ENCODE measurements at regions not wholly inside any gene's neighbourhood (a gene's known extent, or its start where the extent isn't known, plus 50 kb on each side); places are given as distances from the start of the nearest gene placed in this dataset.
A peak's percentile ranks its signal among the peaks of the same experiment; 100 is the strongest.
"Not testable (repeated sequence)": the region's sequence is repeated elsewhere in the genome, so short reads cannot be mapped to it uniquely, and the experiment has no call there.

DNA sequence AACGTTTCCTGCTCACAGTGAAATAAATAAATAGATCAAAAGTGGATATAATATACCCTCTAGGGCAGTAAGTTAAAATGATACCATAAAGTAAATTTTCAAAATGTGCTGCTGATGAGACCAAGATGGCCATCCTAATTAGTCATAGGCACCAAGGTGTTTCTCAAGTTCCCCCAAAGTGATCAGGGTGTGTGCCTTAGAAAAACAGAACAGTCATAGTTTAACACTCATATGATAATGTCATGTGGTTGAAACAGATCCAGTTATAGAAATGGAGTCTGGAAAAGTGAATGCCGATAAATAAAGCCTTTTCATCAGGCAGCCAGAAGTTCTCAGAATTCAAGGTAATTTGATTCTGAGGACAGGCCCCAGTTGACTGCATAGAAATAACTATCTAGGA lies 161.5 kb upstream of the CDKN2B start:
- DNase-seq (ENCODE audit: low spot score): peak; percentile 12

DNA sequence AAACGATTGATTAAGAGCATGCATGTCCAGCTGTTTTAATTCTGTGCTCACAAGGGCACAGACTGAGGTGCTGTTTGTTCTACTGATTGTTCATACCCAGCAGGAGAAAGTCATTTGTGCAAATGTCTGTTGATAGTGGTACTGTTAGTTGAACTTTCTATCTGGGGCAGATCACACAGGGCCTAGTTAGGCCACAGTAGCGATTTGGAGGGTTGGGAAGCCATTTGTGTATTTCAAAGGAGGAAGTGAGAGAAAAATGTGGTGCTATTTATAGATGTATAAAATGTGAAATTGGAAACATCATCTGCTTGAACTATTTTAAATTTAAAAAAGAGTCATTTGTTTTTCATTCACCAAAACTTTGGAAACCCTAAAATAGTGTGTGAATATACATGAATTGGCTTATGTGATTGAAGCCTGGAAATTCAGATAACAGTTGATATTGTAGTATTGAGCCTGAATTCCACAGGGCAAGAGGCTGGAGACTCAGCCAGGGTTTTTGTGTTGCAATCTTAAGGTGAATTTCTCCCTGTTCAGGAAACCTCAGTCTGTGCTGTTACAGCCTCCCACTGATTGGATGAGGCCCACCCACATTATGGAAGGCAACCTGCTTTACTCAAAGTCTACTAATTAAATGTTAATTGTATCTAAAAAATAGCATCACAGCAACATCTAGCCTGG lies 162.0 kb upstream of the CDKN2B start:
- DNase-seq (ENCODE audit: low spot score): peak; percentile 56

DNA sequence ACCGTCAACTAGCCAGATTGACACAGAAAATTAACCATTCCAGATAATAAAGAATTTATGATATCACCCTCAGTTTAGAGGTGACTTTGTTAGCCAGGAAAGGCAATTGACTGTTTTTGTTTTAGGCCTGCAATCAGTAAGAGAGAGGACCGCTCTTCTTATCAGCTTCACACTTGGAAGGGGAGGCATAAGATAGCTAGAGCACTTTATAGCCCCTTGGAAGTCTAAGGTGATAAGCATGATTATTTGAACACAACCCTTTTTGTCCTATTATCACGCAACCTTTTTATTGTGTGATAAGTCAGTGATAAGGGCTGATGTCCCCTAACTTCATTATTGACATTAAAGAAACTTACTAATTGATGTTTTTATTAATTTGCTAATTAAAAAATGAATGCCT lies 162.6 kb upstream of the CDKN2B start:
- DNase-seq (ENCODE audit: low spot score): no peak

DNA sequence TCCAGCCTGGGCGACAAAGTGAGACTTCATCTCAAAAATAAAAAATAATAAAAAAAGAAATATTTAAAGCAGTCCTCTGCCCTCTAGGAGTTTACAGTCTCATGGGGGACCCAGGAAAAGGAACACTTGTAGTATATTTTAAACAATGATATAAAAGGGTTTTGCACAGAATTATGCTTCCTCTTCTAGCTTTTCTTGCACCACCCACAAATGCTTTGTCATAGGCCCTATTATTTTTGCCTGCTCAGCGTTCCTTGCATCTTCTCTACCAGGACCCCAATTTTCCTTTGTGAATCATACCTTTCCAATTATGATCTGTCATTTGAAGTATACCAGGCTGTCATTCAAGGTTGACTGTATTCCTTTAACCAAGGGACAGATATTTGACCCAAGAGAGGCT lies 164.8 kb upstream of the CDKN2B start:
- no peak for DNase-seq (ENCODE audit: low spot score)

GRCh38 chr9:22175972-22176545 lies 167.0 kb upstream of the CDKN2B start:
- DNase-seq (ENCODE audit: low spot score): no peak

- not testable (repeated sequence) for DNase-seq (ENCODE audit: low spot score)
Measured at GRCh38 chr9:22181021-22181420, 171.9 kb upstream of the CDKN2B start.

DNA sequence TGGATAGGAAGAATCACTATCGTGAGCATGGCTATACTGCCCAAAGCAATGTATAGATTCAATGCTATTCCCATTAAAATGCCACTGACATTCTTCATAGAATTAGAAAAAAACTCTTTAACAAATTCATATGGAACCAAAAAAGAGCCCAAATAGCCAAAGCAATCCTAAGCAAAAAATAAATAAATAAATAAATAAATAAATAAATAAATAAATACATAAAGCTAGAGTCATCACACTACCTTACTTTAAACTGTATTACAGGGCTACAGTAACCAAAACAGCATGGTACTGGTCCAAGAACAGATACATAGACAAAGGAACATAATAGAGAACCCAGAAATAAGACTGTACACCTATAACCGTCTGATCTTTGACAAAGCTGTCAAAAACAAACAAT lies 180.4 kb upstream of the CDKN2B start:
- DNase-seq (ENCODE audit: low spot score): no peak

DNA sequence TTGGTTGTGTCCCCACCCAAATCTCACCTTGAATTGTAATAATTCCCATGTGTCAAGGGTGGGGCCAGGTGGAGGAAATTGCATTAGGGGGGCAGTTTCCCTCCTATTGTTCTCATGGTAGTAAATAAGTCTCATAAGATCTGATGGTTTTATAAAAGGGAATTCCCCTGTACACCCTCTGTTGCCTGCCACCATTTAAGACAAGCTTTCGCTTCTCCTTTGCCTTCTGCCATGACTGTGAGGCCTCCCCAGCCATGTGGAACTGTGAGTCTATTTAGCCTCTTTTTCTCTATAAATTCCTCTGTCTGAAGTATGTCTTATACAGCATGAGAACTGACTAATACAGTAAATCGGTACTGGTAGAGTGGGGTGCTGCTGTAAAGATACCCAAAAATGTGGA lies 187.9 kb upstream of the CDKN2B start:
- peak; percentile 38 for DNase-seq (ENCODE audit: low spot score)

DNA sequence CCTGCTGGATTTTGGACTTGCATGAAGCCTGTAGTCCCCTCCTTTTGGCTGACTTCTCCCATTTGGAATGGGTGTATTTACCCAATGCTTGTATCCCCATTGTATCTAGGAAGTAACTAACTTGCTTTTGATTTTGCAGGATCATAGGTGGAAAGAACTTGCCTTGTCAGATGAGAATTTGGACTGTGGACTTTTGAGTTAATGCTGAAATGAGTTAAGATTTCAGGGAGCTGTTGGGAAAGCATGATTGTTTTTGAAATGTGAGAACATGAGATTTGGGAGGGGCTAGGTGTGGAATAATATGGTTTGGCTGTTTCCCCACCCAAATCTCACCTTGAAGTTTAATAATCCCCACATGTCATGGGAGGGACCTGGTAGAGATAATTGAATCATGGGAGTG lies 189.6 kb upstream of the CDKN2B start:
- DNase-seq (ENCODE audit: low spot score): no peak

GRCh38 chr9:22201256-22201655 lies 192.2 kb upstream of the CDKN2B start:
- DNase-seq (ENCODE audit: low spot score): no peak

DNA sequence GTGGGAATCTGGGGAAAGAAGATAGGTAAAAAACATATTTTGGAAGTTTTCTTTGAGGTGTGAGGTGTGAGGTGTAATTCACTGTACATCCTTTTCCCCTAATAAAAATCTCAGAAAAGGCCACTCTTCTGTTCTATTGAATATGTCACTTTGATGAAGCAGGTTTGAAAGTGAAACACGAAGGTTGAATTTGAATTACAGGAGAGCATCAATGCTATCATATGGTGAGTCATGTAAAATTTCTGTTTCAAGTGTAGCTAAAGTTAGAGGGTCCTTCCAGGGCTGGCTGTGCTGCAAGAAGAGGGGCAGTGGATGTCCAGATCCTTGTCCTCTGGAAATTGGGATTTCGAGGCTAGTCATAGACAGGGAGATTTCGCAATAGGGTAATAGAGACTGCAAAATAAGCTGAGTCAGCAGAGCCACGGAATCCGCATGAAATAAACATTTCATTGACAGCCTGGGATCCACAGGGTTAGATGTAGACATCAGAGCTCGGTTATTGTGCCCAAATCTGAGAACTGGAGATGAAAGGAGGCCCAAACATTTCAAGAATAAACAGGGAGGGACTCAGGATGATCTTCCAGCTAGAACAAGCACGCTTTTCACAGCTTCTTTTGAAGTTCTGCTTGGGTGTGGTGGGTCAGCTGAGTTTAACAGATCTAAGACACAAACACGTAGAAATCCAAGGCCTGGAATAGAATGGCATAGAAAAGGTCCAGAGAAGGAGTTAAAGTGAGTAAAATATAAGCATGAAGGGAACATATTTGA lies 194.4 kb upstream of the CDKN2B start:
- DNase-seq (ENCODE audit: low spot score): no peak

GRCh38 chr9:22204240-22204639 lies 195.1 kb upstream of the CDKN2B start:
- no peak for DNase-seq (ENCODE audit: low spot score)

- DNase-seq (ENCODE audit: low spot score): peak; percentile 28
Measured at GRCh38 chr9:22206833-22207232, 197.7 kb upstream of the CDKN2B start.

DNA sequence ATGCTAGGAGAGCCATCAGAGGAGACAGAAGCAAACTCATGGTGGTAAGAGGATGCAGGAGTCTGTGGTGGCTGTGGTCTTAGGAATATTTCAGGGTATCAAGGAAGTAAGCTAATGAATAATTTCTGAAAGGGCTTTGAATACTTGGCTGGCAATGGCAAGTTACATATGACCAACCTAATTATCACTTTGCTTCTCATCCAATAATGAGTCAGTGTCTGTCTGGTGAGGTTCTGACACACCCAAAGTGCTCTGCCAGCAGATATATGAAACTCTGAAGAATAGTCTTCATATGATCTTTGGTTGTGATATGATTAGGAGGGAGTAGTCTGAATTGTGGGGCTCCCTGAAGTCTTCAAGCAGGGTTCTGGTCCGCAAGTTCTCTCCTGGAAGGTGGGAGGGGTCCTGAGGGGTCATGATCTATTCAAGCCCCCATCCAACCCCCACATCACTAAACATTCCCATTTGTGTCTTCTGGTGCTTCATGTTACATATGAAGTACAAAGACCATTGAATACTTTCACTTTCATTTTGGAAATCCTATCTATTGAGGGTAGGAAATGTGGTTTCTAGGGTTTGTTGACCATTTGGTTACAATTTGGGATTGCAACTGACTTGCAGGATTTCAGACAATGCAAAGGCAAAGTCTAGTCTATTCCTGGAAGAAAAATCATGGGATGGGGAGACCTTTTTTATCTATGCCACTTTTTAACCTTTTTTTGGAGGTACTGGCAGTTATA lies 199.9 kb upstream of the CDKN2B start:
- peak; percentile 10 for DNase-seq (ENCODE audit: low spot score)

DNA sequence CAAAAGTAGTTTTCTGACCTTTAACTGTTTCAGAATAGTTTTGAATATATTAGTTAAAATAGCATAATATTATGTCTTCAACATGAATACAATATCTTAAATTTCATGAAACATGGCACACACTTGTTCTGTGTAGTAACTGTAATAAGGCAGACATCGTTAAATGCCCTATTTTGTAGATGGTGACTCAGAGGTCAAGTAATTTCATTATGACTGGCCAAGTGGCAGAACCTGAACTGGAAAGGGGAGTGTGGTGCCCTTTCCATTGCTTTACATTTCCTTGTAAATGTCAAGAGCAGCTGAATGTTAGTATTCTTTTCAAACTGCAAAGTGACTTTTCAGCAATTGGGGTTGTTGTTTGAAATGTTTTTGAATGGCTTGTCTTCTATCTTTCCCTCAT lies 201.2 kb upstream of the CDKN2B start:
- DNase-seq (ENCODE audit: low spot score): no peak

- no peak for DNase-seq (ENCODE audit: low spot score)
Measured at GRCh38 chr9:22210936-22211335, 201.8 kb upstream of the CDKN2B start.

GRCh38 chr9:22211588-22212360 lies 202.7 kb upstream of the CDKN2B start:
- DNase-seq (ENCODE audit: low spot score): no peak

DNA sequence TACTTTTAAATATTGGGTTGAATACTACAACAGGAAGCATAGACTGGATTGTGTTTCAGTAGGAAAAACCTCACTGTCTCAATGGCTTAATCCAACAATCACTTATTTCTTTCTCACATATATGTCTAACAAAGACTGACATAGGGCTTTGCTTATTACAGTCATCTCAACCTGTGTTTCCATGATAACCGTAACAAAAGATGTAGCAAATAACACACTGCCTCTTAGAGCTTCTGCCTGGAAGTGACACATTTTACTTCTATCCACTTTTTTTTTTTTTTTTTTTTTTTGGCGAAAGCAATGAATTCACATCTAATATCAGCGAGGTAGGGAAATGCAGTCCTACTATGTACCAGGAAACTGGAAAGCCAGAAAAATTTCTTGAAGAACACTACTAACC lies 204.9 kb upstream of the CDKN2B start:
- no peak for DNase-seq (ENCODE audit: low spot score)

DNA sequence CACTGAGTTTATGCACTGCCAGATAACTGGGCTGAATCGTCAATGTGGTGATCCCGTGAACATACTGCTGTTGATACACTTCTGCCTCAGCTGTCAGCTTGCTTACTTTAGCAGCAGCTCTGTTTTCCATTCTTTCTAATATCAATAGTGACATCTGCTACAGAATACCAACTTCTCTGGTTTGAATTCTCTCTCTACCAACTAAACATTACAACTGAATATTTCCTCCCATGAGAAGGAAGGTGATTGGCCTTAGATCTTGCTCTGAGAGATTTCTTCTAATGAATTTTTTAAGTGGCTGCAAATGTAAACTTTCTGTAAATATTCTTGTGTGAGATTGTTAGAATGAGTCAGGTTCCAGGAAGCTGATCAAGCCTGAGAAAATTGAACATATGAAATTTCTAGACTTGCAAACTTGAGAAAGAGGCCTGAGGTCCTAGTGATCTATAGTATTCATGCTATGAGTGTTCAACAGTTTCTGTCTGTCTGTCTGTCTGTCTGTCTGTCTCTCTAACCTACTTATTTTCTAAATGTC lies 205.5 kb upstream of the CDKN2B start:
- no peak for DNase-seq (ENCODE audit: low spot score)

- DNase-seq (ENCODE audit: low spot score): no peak
Measured at GRCh38 chr9:22215521-22215920, 206.4 kb upstream of the CDKN2B start.

GRCh38 chr9:22216730-22217172 lies 207.6 kb upstream of the CDKN2B start:
- no peak for DNase-seq (ENCODE audit: low spot score)

- DNase-seq (ENCODE audit: low spot score): no peak
Measured at GRCh38 chr9:22217254-22217653, 208.1 kb upstream of the CDKN2B start.

Data from NAMALWA (cell line).